CD4-positive, alpha-beta T cell treated with Interleukin-1 beta for 1 hour (primary cell): ENCODE measurements at regions not wholly inside any gene's neighbourhood (a gene's known extent, or its start where the extent isn't known, plus 50 kb on each side); places are given as distances from the start of the nearest gene placed in this dataset.
"Not testable (repeated sequence)": the region's sequence is repeated elsewhere in the genome, so short reads cannot be mapped to it uniquely, and the experiment has no call there.

Source experiments
- DNase-seq, 2 donors: peaks; one replicate each; pipeline ENCODE4 v3.0.0-alpha.2; 2020 to 2022

DNA sequence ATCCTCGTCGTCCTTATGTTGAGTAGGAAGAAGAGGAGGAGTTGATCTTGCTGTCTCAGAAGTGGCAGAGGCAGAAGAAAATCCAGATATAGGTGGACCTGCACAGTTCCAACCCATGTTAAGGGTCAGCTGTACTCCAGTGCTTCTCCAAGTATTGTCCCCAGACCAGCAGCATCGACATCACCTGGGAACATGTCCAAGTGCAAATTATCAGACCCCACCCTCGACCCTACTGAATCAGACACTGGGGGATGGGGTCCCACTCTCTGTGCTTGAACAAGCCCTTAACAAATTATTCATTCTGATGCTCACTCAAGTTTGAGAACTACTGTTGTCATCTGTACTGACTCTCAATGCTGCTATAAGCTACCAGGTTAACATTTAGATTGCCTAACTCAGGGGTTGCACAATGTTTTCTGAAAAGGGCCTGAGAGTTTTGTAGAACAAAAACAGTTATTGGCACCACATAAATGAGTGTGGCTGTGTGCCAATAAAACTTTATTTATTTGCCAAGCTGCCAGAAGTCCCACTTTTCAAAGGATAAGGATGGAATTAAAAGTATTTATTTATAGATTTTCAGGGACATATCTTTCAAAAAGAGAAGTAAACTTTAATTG lies 226.7 kb upstream of the IPO5 start:
- DNase-seq, result no peak

DNA sequence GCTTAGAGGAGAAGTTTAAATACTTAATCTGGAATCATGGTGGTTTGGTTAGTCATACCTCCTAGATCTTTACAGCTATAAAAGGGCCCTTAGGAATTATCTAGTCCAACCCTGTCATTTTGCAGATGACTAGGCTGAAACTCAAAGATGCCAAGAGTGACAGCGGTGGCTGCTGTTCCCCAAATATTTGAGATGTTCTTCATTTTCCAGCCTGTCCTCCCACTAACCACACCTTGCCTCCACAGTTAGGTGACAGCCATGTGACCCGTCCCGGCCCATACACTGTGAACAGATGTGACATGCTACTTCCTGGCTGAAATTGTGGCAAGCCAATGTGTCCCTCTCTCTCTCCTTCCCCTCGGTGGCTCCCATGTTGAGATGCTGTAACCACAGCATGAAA lies 225.5 kb upstream of the IPO5 start:
- DNase-seq, result no peak

DNA sequence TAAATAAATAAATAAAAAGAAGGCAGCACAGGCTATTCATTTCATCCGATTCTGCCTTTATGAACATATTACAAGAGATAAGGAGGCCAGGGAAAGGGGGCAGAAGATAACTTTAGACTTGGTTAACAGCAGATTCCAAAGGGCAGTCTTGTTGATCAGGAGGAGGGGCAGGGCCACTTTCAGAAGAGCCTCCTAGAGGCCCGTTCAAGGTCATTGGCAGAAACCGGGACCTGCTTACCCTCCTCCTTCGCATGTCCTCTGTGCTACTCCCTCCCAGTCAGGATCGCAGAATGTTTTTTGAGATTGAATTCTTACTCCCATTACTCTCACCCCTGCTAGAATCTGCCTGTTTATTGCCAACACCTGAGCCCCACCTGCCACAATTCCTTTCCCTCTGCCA lies 217.0 kb upstream of the IPO5 start:
- DNase-seq, result no peak

DNA sequence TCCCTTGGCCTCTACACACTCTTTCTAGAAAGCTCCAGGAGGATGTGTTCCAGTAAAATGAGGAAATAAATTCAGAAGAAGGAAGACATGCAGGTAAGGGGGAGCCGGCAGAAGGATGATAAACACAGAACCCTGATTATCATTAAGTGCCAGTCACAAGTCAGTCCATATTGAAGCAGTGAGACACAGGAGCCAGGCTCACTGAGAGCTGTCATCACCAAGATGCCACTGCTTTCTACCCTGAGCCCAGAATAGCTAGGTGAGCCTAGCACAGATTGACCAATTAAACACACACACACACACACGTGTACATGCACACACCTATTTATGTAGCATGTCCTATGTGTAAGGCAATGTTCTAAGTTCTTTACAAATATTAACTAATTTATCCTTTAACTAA lies 211.4 kb upstream of the IPO5 start:
- no peak for DNase-seq

DNA sequence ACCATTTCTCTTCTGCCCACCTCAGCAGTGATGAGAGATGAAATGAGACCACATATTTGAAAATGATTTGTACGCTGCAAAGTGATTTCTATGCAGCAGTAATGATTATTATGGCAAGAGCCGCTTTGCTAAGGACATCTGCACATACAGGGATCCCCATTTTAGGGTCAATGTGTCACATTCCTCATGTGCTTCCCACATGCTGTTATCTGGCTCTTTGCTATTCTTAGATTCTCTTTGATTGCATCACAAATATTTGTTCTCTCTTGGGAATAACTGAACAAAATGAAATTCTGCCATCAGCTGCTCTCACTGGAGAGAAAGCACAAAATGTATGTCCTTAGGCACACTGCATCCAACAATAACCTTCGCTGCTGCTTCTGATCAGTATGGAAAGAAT lies 209.5 kb upstream of the IPO5 start:
- DNase-seq, result no peak

DNA sequence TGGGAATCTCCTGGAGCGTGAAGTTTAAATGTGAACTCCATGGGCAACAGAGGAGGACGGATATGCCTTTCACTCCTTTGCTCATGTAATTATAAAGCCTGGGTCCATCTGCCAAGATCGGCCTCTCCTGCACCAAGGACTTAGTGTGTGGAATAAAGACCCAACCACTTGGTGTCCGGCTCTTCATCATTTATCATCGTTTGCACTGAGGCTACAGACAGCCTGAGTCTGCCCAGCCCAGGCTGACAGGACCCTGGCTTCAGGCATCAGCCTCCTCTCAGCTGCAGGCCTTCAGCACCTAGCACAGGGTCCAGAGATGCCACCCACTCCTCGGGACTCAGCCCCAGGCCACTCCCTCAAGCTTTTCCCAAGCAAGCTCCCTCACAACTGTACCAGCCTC lies 206.8 kb upstream of the IPO5 start:
- DNase-seq, result no peak

DNA sequence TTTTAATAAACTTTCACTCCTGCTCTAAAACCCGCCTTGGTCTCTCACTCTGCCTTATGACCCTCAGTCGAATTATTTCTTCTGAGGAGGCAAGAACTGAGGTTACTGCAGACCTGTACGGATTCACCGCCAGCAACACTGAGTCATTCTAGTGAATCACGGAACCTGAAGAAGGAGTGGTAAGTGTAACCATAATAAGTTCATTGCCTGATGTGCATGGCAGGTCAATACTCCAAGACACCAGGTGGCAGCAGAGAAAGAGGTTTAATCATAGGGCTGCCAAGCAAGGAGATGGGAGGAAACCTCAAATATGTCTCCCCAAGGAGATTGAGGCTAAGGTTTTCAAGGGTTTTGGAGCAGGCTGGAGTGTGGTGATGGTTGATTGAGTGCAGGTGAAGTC lies 204.3 kb upstream of the IPO5 start:
- DNase-seq, result no peak

DNA sequence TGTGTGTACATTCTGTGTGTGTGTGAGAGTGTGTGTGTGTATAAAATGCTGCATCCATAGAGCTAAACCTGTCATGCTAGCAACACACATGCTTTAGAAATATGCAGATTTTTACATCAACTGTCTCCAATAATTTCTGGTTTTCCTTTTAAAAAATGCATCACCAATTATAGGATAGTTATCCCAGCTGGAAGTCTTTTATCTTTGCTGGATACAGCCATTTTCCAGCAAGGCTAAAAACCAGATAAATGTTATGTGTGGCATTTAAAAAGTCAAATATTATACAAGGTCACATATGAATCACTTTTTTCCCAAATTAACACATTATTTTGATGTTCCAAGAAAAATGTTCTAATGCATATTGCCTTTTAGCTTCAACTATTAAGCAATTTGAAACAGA lies 202.0 kb upstream of the IPO5 start:
- DNase-seq, result no peak

DNA sequence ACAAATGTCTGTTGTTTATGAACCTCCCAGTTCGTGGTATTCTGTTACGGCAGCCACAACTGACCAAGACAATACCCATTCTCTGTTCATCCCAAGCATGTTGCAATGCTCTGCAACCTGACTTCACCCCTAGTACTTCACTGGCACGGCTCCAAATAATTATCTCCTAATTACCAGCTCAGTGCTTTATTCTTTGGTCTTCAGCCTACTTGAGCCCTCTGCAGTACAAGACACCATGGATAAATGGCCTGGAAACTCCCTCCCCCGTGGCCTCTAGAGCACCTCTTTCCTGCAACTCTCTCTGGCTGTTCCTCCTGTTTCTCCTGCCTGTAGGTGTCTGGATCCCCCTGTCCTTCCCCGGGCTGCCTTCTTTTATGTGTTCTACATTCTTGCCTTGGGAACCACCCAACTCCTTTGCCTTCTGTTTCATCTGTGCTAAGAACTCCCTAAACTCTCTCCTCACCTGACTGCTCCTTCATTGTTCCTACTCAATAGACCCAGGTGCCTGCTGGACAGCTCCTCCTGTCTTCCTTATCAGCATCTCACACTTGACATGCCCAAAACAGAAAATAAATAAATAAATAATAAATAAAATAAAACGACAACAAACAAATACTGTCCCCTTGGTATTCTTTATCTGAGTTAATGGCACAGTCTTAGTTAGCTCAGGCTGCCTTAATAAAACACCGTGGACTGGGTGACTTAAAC lies 200.4 kb upstream of the IPO5 start:
- DNase-seq, result no peak

DNA sequence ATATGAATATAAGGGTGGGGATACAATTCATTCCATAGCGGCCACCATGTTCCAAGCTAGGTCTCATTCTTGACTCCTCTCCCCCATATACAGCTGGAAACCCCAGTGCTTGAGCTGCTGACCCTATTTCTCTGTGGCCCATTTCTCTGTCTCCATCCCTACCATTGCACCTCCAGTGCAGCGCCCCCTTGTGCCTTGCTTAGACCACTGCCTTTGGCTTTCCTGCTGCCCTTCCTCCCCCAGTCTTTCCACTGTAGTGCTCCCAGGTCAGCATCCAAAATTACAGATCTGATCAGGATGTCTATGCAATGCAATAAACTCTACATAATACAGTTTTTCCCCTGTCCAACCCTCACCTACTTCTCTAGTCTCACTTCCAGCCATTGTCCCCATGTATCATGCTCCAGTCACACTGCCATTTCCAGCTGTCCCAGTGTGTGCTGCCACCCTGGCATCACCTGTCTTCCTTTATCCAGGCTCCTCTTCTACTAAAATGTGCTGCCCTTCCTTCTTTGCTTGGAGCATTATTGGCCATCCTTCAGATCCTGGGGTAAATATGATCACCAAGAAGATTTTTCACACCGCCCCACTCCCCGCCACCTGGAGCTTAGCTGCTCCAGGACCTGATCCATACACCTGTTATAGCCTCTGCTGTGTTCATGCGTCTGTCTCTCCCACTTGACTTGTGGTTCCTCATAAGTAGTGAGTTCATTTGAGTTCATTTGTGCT lies 199.4 kb upstream of the IPO5 start:
- no peak for DNase-seq

DNA sequence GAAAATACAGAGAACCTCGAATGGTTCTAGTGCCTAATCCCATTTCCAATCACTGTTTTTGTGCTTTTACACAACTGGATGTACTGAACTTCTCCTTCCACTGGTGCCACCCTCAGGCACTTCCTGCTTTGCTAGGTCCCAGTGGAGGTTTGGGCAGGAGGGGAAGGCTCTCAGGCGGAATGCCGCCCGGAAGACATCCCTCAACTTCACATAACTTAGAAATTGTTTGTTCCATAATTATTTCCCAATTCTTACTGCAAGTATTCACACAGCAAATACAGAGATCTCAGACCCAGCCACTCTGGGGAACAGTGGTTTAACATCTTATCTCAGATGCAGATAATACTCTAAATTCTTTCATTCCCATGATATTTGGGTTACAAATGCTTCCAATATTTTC lies 195.7 kb upstream of the IPO5 start:
- DNase-seq, result no peak

DNA sequence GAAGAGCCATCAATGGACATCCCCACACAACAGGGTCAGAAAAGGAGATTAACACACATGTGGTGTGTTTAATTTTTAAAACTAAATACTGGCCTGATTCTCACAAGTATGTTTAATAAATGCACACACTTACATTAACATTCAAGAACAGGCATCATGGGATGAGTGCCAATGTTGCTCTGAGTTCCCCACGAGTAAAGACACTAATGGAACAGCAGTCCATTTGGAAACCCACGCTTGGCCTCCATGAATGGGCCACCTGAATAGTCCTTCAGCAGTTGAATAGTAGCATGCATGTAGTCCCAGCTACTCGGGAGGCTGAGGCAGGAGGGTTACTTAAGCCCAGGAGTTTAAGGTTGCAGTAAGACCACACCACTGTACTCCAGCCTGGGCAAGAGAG lies 195.2 kb upstream of the IPO5 start:
- DNase-seq, result no peak

DNA sequence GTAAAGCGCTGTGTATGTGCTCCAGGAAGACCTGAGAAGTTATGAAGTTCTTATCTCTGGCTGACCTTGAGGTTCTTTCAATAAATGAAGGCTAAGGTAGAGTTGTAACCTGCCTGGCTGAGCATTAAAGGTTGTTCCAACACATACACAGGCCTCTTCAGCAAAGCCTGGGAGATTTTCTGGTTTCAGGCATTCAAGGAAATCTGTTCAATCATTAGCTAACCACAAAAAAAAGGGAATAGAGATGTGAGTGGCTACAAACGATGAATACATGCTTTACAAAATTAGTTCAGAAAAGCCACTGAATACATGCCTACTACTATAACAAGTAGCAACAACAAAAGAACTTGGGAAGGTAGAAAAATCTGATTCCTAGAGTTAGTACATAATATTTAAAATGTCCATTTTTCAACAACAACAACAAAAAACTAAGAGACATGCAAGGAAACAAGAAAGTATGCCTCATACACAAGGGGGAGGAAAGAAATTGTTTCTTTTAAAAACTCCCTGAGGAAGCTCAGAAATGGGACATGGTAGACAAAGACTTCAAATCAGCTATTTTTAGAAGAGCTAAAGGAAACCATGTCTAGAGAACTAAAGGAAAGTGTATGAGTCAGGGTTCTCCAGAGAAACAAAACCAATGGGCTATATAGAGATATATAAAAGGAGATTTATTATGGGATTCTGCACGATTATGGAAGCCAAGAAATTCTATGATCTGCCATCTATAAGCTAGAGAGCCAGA lies 191.5 kb upstream of the IPO5 start:
- DNase-seq, result no peak

DNA sequence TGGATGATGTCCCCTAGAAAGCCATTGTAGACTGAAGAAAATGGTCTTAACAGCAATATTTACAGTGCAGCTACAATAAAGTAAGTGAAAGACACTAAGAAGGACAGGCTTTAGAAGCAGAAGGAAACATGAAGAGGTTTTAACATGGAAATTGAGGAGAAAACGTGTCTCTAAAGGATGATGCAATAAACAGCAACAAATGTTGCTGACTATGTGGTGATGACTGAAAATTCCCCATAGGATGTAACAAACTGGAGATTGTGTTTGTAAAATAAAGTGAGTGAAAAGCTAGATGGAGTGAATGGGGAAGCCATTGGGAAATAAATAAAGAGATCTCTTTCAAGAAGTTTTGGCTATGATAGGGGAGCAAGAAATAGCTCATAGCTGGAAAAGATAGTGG lies 186.7 kb upstream of the IPO5 start:
- DNase-seq, result no peak

DNA sequence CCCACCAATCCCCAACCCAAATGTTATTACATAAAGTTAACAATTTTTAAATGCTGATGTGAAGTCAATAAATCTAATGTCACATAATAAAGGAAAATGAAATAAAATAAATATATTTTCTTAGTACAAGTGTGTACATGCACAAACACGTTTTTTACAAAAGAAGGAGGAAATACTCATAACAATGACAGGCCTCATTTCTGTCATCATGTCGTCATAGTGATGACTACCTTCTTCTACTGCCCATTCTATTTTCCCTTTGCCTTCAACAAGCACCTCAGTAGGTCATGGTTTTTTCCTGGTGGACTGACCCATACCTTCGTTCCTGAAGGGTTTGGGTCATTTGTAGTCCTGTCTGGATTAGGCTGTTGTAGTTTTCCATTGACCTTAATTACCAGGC lies 185.3 kb upstream of the IPO5 start:
- DNase-seq, result no peak

DNA sequence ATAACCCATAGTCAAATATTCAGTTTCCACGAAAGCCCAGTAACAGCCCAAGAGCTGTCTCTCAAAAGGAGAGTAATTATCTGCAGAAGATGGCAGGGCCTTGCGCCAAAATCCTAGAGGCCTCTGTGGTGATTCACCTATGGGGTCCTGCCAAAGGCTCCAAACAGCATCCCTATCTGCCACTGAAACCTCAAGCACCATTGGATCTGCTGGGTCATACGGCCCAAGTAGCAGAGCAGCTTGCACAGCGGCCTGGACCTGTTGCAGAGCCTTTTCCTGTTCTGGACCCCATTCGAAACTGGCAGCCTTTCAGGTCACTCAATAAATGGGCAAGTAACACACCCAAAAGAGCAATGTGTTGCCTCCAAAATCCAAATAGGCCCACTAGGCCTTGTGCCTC lies 183.2 kb upstream of the IPO5 start:
- DNase-seq, result not testable (repeated sequence)

DNA sequence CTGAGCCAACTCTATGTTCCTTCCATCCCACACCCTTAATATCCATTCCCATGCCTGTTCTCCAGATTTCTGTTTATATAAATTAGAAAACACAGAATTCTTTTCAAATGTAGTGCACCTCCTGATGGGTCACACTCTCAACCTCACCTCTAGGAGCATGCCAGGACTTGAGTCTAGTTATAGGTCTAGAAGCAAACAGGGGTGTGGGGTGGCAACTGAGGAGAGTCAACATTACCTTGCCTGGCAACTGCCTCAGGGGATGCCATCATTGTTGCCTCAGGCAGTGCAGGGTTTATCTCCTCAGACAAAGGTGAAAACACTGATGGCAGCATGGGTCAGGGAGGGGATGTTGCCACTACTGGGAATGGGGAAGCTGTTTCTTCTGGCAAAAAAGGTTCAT lies 181.0 kb upstream of the IPO5 start:
- not testable (repeated sequence) for DNase-seq

DNA sequence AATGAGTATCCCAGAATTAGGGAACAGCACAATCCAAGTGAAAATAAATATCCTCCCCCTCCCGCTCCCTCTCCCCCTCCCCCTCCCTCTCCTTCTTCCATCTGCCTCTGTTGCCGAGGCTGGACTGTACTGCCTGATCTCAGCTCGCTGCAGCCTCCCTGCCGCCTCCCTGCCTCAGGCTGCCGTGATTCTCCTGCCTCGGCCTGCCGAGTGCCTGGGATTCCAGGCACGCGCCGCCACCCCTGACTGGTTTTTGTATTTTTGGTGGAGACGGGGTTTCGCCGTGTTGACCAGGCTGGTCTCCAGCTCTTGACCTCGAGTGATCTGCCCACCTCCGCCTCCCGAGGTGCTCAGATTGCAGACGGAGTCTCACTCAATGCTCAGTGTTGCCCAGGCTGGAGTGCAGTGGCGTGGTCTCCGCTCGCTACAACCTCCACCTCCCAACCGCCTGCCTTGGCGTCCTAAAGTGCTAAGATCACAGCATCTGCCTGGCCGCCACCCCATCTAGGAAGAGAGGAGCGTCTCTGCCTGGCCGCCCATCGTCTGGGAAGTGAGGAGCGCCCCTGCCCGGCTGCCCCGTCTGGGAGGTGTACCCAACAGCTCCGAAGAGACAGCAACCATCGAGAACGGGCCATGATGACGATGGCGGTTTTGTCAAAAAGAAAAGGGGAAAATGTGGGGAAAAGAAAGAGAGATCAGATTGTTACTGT lies 178.9 kb upstream of the IPO5 start:
- not testable (repeated sequence) for DNase-seq

DNA sequence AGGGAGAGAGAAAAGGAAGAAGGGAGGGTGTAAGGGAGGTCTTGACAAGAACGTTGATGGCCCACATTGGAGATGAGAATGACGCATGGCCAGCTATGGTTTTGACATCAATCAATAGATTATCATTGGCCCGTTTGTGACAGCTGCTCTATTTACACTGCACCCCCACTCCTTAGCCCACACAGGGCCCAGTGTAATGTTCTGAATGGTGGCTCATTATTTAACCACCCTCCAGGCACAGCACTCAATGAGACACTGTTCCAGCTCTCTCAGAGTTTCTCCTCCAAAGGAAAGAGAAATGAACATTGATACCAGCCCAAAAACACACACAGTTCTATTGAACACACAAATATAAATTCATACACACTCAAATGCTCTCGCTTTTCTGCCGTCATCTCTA lies 173.0 kb upstream of the IPO5 start:
- no peak for DNase-seq

DNA sequence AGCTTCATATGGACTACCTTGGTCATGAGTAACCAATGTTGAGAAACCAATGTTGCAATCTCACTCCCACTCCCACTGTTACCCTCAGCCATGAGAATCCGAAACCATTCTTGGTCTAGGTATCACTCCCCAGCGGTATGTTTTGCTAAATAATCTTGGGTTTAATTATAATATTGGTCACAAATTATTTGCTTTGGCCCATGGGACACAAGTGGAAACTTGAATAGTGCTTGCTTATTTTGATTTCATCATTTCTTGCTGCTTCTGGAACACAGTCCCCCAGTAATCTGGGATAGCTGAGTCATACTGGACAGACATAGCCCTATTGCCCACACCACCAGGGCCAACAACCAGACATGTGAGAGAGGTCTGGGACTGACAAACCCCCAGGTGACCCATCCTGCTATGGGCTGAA lies 171.6 kb upstream of the IPO5 start:
- no peak for DNase-seq

DNA sequence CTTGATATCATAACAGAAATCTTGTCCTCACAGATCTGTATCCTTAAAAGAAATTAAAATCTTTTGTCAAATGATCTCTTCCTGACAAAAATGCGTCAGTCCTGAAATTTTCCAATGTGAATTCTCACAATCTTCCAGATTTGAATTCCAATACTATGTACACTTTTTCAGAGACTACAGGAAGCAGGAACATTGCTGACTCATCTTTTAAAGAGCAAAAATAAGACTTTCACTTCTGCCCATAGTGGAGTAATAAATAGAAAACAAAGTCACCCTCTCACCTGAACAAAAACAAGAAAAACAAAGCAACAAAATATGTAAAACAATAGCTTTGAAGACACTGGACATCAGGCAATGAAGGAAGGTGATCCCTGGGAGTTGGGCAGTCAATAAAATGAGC lies 167.0 kb upstream of the IPO5 start:
- DNase-seq, result no peak

DNA sequence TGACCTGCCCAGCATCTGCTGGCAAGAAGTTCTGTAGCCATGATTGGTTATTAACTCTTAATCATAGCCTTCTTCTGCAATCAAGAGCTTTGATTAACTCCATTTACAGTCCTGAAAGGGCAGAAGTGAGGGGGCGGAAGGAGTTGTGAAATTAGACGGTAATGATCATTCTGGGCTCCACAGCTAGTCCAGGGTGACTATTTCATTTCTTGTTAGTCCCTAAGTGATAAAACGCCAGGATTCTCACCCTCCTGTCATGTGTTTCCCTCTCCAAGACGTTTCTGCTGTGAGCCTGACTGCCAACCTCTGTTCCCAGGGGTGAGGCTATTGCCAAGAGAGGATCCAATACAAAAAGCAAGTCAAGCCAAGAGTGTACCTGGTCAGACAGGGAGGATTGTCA lies 155.9 kb upstream of the IPO5 start:
- no peak for DNase-seq
